ENCODE measurements at regions not wholly inside any gene's neighbourhood (a gene's known extent, or its start where the extent isn't known, plus 50 kb on each side); places are given as distances from the start of the nearest gene placed in this dataset.

- DNase-seq, result no peak
Measured at GRCh38 chr21:28267449-28267848, 725.2 kb downstream of the LTN1 start.

- DNase-seq, result no peak
Measured at GRCh38 chr21:28266061-28266460, 726.6 kb downstream of the LTN1 start.

- DNase-seq, result no peak
Measured at GRCh38 chr21:28263974-28264373, 728.7 kb downstream of the LTN1 start.

- no peak for DNase-seq
Measured at GRCh38 chr21:28261298-28261697, 731.4 kb downstream of the LTN1 start.

GRCh38 chr21:28257276-28257675 is 735.4 kb downstream of the LTN1 start:
- no peak for DNase-seq

- no peak for DNase-seq
Measured at GRCh38 chr21:28256837-28257236, 735.8 kb downstream of the LTN1 start.

- DNase-seq, result no peak
Measured at GRCh38 chr21:28256420-28256831, 736.3 kb downstream of the LTN1 start.

GRCh38 chr21:28253961-28254360 is 738.7 kb downstream of the LTN1 start:
- DNase-seq, result no peak

GRCh38 chr21:28253338-28253737 is 739.3 kb downstream of the LTN1 start:
- no peak for DNase-seq

- DNase-seq, result no peak
Measured at GRCh38 chr21:28252928-28253327, 739.7 kb downstream of the LTN1 start.

- no peak for DNase-seq
Measured at GRCh38 chr21:28250946-28251345, 741.7 kb downstream of the LTN1 start.

GRCh38 chr21:28247454-28248020 is 745.1 kb downstream of the LTN1 start:
- DNase-seq, result no peak

- no peak for DNase-seq
Measured at GRCh38 chr21:28240586-28240985, 752.1 kb downstream of the LTN1 start.

GRCh38 chr21:28239340-28239739 is 753.3 kb downstream of the LTN1 start:
- no peak for DNase-seq

GRCh38 chr21:28237661-28238060 is 755.0 kb downstream of the LTN1 start:
- no peak for DNase-seq

- no peak for DNase-seq
Measured at GRCh38 chr21:28235169-28235895, 757.3 kb downstream of the LTN1 start.

- no peak for DNase-seq
Measured at GRCh38 chr21:28234326-28234725, 758.4 kb downstream of the LTN1 start.

- no peak for DNase-seq
Measured at GRCh38 chr21:28233536-28234220, 759.0 kb downstream of the LTN1 start.

- DNase-seq, result no peak
Measured at GRCh38 chr21:28230559-28230958, 762.1 kb downstream of the LTN1 start.

GRCh38 chr21:28229814-28230213 is 762.9 kb downstream of the LTN1 start:
- DNase-seq, result no peak

- DNase-seq, result no peak
Measured at GRCh38 chr21:28228636-28228995, 764.1 kb downstream of the LTN1 start.

GRCh38 chr21:28227881-28228635 is 764.6 kb downstream of the LTN1 start:
- DNase-seq, result no peak

GRCh38 chr21:28226563-28226962 is 766.1 kb downstream of the LTN1 start:
- DNase-seq, result no peak

Measured in stimulated activated CD8-positive, alpha-beta memory T cell treated with anti-CD3 and anti-CD28 coated beads, Interleukin-4, amount 100 ng/mL, for 48 hours (primary cell).